GM12878 (cell line): ENCODE measurements at regions not wholly inside any gene's neighbourhood (a gene's known extent, or its start where the extent isn't known, plus 50 kb on each side); places are given as distances from the start of the nearest gene placed in this dataset.

ENCODE experiments used
- ATAC-seq: fragments of 200-7000 bp; cut with Tn5 transposase; 3 replicates; pipeline ENCODE4 v1.9.1; 2020; ENCODE audit warnings: mild to moderate bottlenecking, moderate library complexity
- BruUV-seq: library from RNA; stranded (reverse); fragments of 400-500 nt; replicated peaks from 2 replicates; lab custom pipeline; 2021; lab: Mats Ljungman, UMichigan
- CTCF ChIA-PET: fragments of 300-600 bp; sonication (Branson Sonifier 250); formaldehyde crosslinking; extraction: SDS; loops from one replicate; lab custom pipeline; 2021; ENCODE audit warnings: inconsistent platforms; lab: Yijun Ruan, JAX
- POLR2A ChIA-PET: fragments of 350-600 bp; formaldehyde crosslinking; extraction: SDS; loops from one replicate; lab custom pipeline; 2021; ENCODE audit warnings: inconsistent platforms; lab: Charles Lee
- RAD21 ChIA-PET: fragments of 300-600 bp; sonication (Branson Sonifier 250); formaldehyde crosslinking; loops from one replicate; lab custom pipeline; 2023; ENCODE audit warnings: antibody characterized with exemption; ENCODE audit not compliant: unreplicated experiment; lab: Charles Lee
- SMC1A ChIA-PET: fragments of 300-600 bp; sonication (Branson Sonifier 250); formaldehyde crosslinking; loops from one replicate; lab custom pipeline; 2023; ENCODE audit not compliant: unreplicated experiment, uncharacterized antibody; lab: Charles Lee
- DNase-seq: peaks from one replicate; pipeline ENCODE4 v3.0.0-alpha.2; 2011; ENCODE audit warnings: low read depth, low spot score
- FAIRE-seq: peaks from 3 replicates; lab custom pipeline; 2011; peaks lifted over from hg19 to GRCh38; lab: Jason Lieb, UNC
- H2AFZ ChIP-seq: 2 replicates; pipeline ENCODE4 v1.6.0; 2011; ENCODE audit warnings: low read depth, low read length, control low read depth; ENCODE audit not compliant: control insufficient read depth
- H3K27ac ChIP-seq: 2 replicates; pipeline ENCODE4 v1.5.1; 2011; ENCODE audit warnings: control low read depth; ENCODE audit not compliant: control insufficient read depth, insufficient read depth
- H3K27me3 ChIP-seq, 2 experiments: replicated peaks in 1 of 2; 2 replicates each; pipeline versions ENCODE4 v1.6.0 to v1.6.1; 2011; ENCODE audit warnings: low read length in 1 of 2; ENCODE audit not compliant: control insufficient read depth in 2 of 2, insufficient read depth in 2 of 2
- H3K36me3 ChIP-seq, 2 experiments: 2 replicates each; pipeline ENCODE4 v1.5.1; 2011; ENCODE audit warnings: low read length in 1 of 2; ENCODE audit not compliant: control insufficient read depth in 2 of 2, insufficient read depth in 2 of 2
- H3K4me1 ChIP-seq: 2 replicates; pipeline ENCODE4 v1.6.1; 2011; ENCODE audit warnings: mild to moderate bottlenecking, low read length, moderate library complexity, mixed read lengths; ENCODE audit not compliant: control insufficient read depth, insufficient read depth
- H3K4me2 ChIP-seq: 2 replicates; pipeline ENCODE4 v1.6.0; 2011; ENCODE audit warnings: control low read depth; ENCODE audit not compliant: control insufficient read depth, insufficient read depth
- H3K4me3 ChIP-seq: fragments of 200-600 bp; sonication (generic); 2 replicates; pipeline ENCODE4 v1.5.1; 2016
- H3K79me2 ChIP-seq: 2 replicates; pipeline ENCODE4 v1.6.0; 2011; ENCODE audit warnings: low read length; ENCODE audit not compliant: control insufficient read depth, insufficient read depth
- H3K9ac ChIP-seq: 2 replicates; pipeline ENCODE4 v1.8.0; 2011; ENCODE audit warnings: low read length, control low read depth, mixed read lengths; ENCODE audit not compliant: control insufficient read depth, insufficient read depth
- H3K9me3 ChIP-seq: replicated peaks from 3 replicates; pipeline ENCODE4 v1.5.1; 2011; ENCODE audit warnings: mild to moderate bottlenecking, low read length; ENCODE audit not compliant: control insufficient read depth, insufficient read depth
- H4K20me1 ChIP-seq: 2 replicates; pipeline ENCODE4 v1.6.0; 2011; ENCODE audit not compliant: control insufficient read depth, insufficient read depth
- ATF2 ChIP-seq: IDR thresholded peaks from 2 replicates; pipeline ENCODE4 v1.6.1; 2012; ENCODE audit warnings: low read length, inconsistent platforms
- CHD2 ChIP-seq: IDR thresholded peaks from 2 replicates; pipeline ENCODE4 v1.6.1; 2011; ENCODE audit warnings: low read depth, low read length, improper control_type of control experiment, borderline replicate concordance
- CREB1 ChIP-seq: IDR thresholded peaks from 2 replicates; pipeline ENCODE4 v1.6.1; 2012; ENCODE audit warnings: low read depth, mild to moderate bottlenecking, inconsistent platforms
- WGBS: methylation state at CpG from one replicate; pipeline ENCODE4 v1.1.6; 2016; ENCODE audit warnings: low lambda C conversion rate; ENCODE audit not compliant: insufficient replicate concordance, insufficient coverage; ENCODE audit errors: missing lambda C conversion rate; 5-methylcytosine and 5-hydroxymethylcytosine counted together
- in situ Hi-C: fragments of 300-500 bp; cut with MboI; formaldehyde crosslinking; loops from 9 replicates; pipeline ENCODE4 v1.14.3; 2018; ENCODE audit warnings: mixed read lengths
- intact Hi-C: fragments of 100-400 bp; cut with micrococcal nuclease; formaldehyde crosslinking; loops from one replicate; pipeline ENCODE4 v1.14.2; 2022; ENCODE audit not compliant: unreplicated experiment
- TF ChIP-seq, protein P1 (sequence below): fragments of 450-650 bp; IDR thresholded peaks from 2 replicates; pipeline ENCODE4 v1.6.1; 2017; ENCODE audit warnings: mild to moderate bottlenecking, low read depth, inconsistent platforms; ENCODE audit not compliant: poor library complexity, severe bottlenecking
- TF ChIP-seq, protein P2 (sequence below): IDR thresholded peaks from 2 replicates; pipeline ENCODE4 v1.6.1; 2011; ENCODE audit warnings: borderline replicate concordance, low read depth, mild to moderate bottlenecking, moderate library complexity, low read length; ENCODE audit not compliant: insufficient read depth, poor library complexity, severe bottlenecking
- TF ChIP-seq, protein P3 (sequence below): fragments of 450-650 bp; IDR thresholded peaks from 2 replicates; pipeline ENCODE4 v1.6.1; 2017; ENCODE audit warnings: mild to moderate bottlenecking, moderate library complexity

- no peak overlapping the region for H3K9ac ChIP-seq
- POLR2A ChIA-PET = no interaction called here
- CTCF ChIA-PET = no interaction called here
- H3K4me3 ChIP-seq = no peak overlapping the region
- H3K79me2 ChIP-seq = no peaks in the 10 kb centered on the region
- in situ Hi-C loops = no loop called here
- no peak overlapping the region for H3K27ac ChIP-seq
- H2AFZ ChIP-seq = no peak overlapping the region
- H3K27me3 ChIP-seq = no peaks in the 10 kb centered on the region
- DNase-seq (no peak), FAIRE-seq (no peak), ATAC-seq (no peak)
- TF ChIP-seq, protein P1, sequence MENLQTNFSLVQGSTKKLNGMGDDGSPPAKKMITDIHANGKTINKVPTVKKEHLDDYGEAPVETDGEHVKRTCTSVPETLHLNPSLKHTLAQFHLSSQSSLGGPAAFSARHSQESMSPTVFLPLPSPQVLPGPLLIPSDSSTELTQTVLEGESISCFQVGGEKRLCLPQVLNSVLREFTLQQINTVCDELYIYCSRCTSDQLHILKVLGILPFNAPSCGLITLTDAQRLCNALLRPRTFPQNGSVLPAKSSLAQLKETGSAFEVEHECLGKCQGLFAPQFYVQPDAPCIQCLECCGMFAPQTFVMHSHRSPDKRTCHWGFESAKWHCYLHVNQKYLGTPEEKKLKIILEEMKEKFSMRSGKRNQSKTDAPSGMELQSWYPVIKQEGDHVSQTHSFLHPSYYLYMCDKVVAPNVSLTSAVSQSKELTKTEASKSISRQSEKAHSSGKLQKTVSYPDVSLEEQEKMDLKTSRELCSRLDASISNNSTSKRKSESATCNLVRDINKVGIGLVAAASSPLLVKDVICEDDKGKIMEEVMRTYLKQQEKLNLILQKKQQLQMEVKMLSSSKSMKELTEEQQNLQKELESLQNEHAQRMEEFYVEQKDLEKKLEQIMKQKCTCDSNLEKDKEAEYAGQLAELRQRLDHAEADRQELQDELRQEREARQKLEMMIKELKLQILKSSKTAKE = no peak
- TF ChIP-seq CREB1 = no peak
- TF ChIP-seq, protein P2, sequence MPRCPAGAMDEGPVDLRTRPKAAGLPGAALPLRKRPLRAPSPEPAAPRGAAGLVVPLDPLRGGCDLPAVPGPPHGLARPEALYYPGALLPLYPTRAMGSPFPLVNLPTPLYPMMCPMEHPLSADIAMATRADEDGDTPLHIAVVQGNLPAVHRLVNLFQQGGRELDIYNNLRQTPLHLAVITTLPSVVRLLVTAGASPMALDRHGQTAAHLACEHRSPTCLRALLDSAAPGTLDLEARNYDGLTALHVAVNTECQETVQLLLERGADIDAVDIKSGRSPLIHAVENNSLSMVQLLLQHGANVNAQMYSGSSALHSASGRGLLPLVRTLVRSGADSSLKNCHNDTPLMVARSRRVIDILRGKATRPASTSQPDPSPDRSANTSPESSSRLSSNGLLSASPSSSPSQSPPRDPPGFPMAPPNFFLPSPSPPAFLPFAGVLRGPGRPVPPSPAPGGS = no peak
- no peak for TF ChIP-seq CHD2
- TF ChIP-seq, protein P3, sequence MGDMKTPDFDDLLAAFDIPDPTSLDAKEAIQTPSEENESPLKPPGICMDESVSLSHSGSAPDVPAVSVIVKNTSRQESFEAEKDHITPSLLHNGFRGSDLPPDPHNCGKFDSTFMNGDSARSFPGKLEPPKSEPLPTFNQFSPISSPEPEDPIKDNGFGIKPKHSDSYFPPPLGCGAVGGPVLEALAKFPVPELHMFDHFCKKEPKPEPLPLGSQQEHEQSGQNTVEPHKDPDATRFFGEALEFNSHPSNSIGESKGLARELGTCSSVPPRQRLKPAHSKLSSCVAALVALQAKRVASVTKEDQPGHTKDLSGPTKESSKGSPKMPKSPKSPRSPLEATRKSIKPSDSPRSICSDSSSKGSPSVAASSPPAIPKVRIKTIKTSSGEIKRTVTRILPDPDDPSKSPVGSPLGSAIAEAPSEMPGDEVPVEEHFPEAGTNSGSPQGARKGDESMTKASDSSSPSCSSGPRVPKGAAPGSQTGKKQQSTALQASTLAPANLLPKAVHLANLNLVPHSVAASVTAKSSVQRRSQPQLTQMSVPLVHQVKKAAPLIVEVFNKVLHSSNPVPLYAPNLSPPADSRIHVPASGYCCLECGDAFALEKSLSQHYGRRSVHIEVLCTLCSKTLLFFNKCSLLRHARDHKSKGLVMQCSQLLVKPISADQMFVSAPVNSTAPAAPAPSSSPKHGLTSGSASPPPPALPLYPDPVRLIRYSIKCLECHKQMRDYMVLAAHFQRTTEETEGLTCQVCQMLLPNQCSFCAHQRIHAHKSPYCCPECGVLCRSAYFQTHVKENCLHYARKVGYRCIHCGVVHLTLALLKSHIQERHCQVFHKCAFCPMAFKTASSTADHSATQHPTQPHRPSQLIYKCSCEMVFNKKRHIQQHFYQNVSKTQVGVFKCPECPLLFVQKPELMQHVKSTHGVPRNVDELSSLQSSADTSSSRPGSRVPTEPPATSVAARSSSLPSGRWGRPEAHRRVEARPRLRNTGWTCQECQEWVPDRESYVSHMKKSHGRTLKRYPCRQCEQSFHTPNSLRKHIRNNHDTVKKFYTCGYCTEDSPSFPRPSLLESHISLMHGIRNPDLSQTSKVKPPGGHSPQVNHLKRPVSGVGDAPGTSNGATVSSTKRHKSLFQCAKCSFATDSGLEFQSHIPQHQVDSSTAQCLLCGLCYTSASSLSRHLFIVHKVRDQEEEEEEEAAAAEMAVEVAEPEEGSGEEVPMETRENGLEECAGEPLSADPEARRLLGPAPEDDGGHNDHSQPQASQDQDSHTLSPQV = no peak
- no peak for TF ChIP-seq ATF2
- RAD21 ChIA-PET = no interaction called here
- H4K20me1 ChIP-seq = no peaks in the 10 kb centered on the region
- BruUV-seq = no TSS peak
- intact Hi-C loops = no loop called here
- H3K4me2 ChIP-seq = no peak overlapping the region
- no peaks in the 10 kb centered on the region for H3K36me3 ChIP-seq
- SMC1A ChIA-PET = interaction anchor here (0.6 kb wide), 1 partner anchor 226 kb away, joined by 3 read pairs; no protein-coding TSS in a partner anchor
- 40% methylated on average over 8 of the region's 8 CpGs for WGBS
- H3K4me1 ChIP-seq = no peaks in the 10 kb centered on the region
- H3K9me3 ChIP-seq = no peaks in the 10 kb centered on the region
Observed at GRCh38 chr2:220446106-220446712, 818.8 kb downstream of the SLC4A3 start.
